ENCODE measurements at regions not wholly inside any gene's neighbourhood (a gene's known extent, or its start where the extent isn't known, plus 50 kb on each side); places are given as distances from the start of the nearest gene placed in this dataset.

- no peak overlapping the region for H2BK15ac ChIP-seq (ENCODE audit: low read length)
- H3K4ac ChIP-seq (ENCODE audit: low read length) = no peak overlapping the region
- no peaks in the 10 kb centered on the region for H3K27me3 ChIP-seq (ENCODE audit: control insufficient read depth in 3 of 3, insufficient read depth in 3 of 3, low read depth in 1 of 3, low read length in 3 of 3)
- H2BK12ac ChIP-seq (ENCODE audit: low read length) = no peak overlapping the region
- no peak overlapping the region for H3K23ac ChIP-seq (ENCODE audit: low read depth, low read length, poor library complexity)
- no peak for DNase-seq (ENCODE audit: low spot score)
- H3K36me3 ChIP-seq (replicated peaks in 1 of 2; ENCODE audit: control insufficient read depth in 2 of 2, insufficient read depth in 2 of 2, low read length in 2 of 2) = no peaks in the 10 kb centered on the region
- H3K4me3 ChIP-seq (ENCODE audit: low read length in 2 of 2) = no peak overlapping the region
- H2AK5ac ChIP-seq (ENCODE audit: low read depth, low read length) = no peak overlapping the region
- H3K4me1 ChIP-seq (ENCODE audit: control insufficient read depth in 2 of 2, insufficient read depth in 1 of 2, low read depth in 1 of 2, low read length in 2 of 2) = no peaks in the 10 kb centered on the region
- H3K9ac ChIP-seq (ENCODE audit: low read depth, low read length, poor library complexity) = no peak overlapping the region
- no peak overlapping the region for H3K4me2 ChIP-seq (ENCODE audit: insufficient read depth, low read length, poor library complexity, severe bottlenecking)
- no peak overlapping the region for H4K91ac ChIP-seq (ENCODE audit: low read depth, low read length, poor library complexity)
- no peaks in the 10 kb centered on the region for H3K9me3 ChIP-seq (replicated peaks in 1 of 2; ENCODE audit: control insufficient read depth in 2 of 2, insufficient read depth in 1 of 2, low read depth in 1 of 2, low read length in 2 of 2)
- WGBS, 2 donors (ENCODE audit: extremely low coverage in 2 of 2, insufficient read length in 2 of 2, insufficient replicate concordance in 1 of 2) = no CpG with 5 or more reads among the region's 3 CpGs
- no peak overlapping the region for H4K8ac ChIP-seq (ENCODE audit: low read depth, low read length)
- no peak overlapping the region for H2BK120ac ChIP-seq (ENCODE audit: low read depth, low read length)
- no peak overlapping the region for H2BK5ac ChIP-seq (ENCODE audit: low read length)
- H3K79me1 ChIP-seq (ENCODE audit: low read depth, low read length) = no peaks in the 10 kb centered on the region
- no peak overlapping the region for H3K14ac ChIP-seq (ENCODE audit: low read length)
- no peak overlapping the region for H3K18ac ChIP-seq (ENCODE audit: low read length)
- H2AFZ ChIP-seq (ENCODE audit: low read length) = no peak overlapping the region
- H3K27ac ChIP-seq (replicated peaks; ENCODE audit: low read length) = no peak overlapping the region
These were observed 94.1 kb upstream of the MYOCD start for GRCh38 chr17:12571606-12572005.

GRCh38 chr17:12574525-12574924 is 91.2 kb upstream of the MYOCD start:
- no peaks in the 10 kb centered on the region for H3K36me3 ChIP-seq (replicated peaks in 1 of 2; ENCODE audit: control insufficient read depth in 2 of 2, insufficient read depth in 2 of 2, low read length in 2 of 2)
- H3K4me2 ChIP-seq (ENCODE audit: insufficient read depth, low read length, poor library complexity, severe bottlenecking) = no peak overlapping the region
- no CpG with 5 or more reads among the region's 2 CpGs for WGBS, 2 donors (ENCODE audit: extremely low coverage in 2 of 2, insufficient read length in 2 of 2, insufficient replicate concordance in 1 of 2)
- H2BK15ac ChIP-seq (ENCODE audit: low read length) = no peak overlapping the region
- H3K4me1 ChIP-seq (ENCODE audit: control insufficient read depth in 2 of 2, insufficient read depth in 1 of 2, low read depth in 1 of 2, low read length in 2 of 2) = no peaks in the 10 kb centered on the region
- no peak overlapping the region for H3K23ac ChIP-seq (ENCODE audit: low read depth, low read length, poor library complexity)
- H2BK5ac ChIP-seq (ENCODE audit: low read length) = no peak overlapping the region
- no peak overlapping the region for H3K27ac ChIP-seq (replicated peaks; ENCODE audit: low read length)
- no peak overlapping the region for H2AK5ac ChIP-seq (ENCODE audit: low read depth, low read length)
- no peak overlapping the region for H3K14ac ChIP-seq (ENCODE audit: low read length)
- no peak overlapping the region for H2BK120ac ChIP-seq (ENCODE audit: low read depth, low read length)
- no peak overlapping the region for H3K4me3 ChIP-seq (ENCODE audit: low read length in 2 of 2)
- no peak overlapping the region for H2BK12ac ChIP-seq (ENCODE audit: low read length)
- no peak overlapping the region for H4K8ac ChIP-seq (ENCODE audit: low read depth, low read length)
- H3K9me3 ChIP-seq (replicated peaks in 1 of 2; ENCODE audit: control insufficient read depth in 2 of 2, insufficient read depth in 1 of 2, low read depth in 1 of 2, low read length in 2 of 2) = no peaks in the 10 kb centered on the region
- H3K18ac ChIP-seq (ENCODE audit: low read length) = no peak overlapping the region
- H3K79me1 ChIP-seq (ENCODE audit: low read depth, low read length) = no peaks in the 10 kb centered on the region
- H3K9ac ChIP-seq (ENCODE audit: low read depth, low read length, poor library complexity) = no peak overlapping the region
- no peak for DNase-seq (ENCODE audit: low spot score)
- no peak overlapping the region for H2AFZ ChIP-seq (ENCODE audit: low read length)
- H3K27me3 ChIP-seq (ENCODE audit: control insufficient read depth in 3 of 3, insufficient read depth in 3 of 3, low read depth in 1 of 3, low read length in 3 of 3) = no peaks in the 10 kb centered on the region
- H4K91ac ChIP-seq (ENCODE audit: low read depth, low read length, poor library complexity) = no peak overlapping the region
- H3K4ac ChIP-seq (ENCODE audit: low read length) = no peak overlapping the region

DNA sequence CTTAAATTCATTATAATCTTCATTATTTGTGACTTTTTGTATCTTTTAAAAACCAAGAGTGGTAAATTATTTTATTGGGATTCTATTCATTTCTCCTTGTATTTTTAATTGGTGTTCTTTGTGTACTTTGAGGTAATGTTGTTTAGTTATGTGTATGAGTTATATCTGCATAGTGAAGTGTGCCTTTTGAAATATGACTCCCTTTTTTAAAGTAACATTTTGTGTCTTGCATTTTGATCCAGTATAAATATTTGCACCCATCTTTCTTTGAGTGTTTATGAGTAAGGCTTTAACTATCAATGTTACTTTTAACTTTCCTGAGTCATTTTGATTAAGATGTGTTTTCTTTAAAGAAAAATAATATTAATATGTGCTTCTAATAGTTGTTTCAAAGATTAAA is 90.0 kb upstream of the MYOCD start:
- Histone ChIP-seq H3K27ac (replicated peaks; ENCODE audit: low read length) (no peak overlapping the region), H3K9me3 (replicated peaks in 1 of 2; ENCODE audit: control insufficient read depth in 2 of 2, insufficient read depth in 1 of 2, low read depth in 1 of 2, low read length in 2 of 2) (no peaks in the 10 kb centered on the region), H3K23ac (ENCODE audit: low read depth, low read length, poor library complexity) (no peak overlapping the region), H2AK5ac (ENCODE audit: low read depth, low read length) (no peak overlapping the region), H2BK5ac (ENCODE audit: low read length) (no peak overlapping the region), H3K4ac (ENCODE audit: low read length) (no peak overlapping the region), H3K9ac (ENCODE audit: low read depth, low read length, poor library complexity) (no peak overlapping the region), H3K4me3 (ENCODE audit: low read length in 2 of 2) (no peak overlapping the region), H3K14ac (ENCODE audit: low read length) (no peak overlapping the region), H3K36me3 (replicated peaks in 1 of 2; ENCODE audit: control insufficient read depth in 2 of 2, insufficient read depth in 2 of 2, low read length in 2 of 2) (no peaks in the 10 kb centered on the region), H2BK15ac (ENCODE audit: low read length) (no peak overlapping the region), H3K18ac (ENCODE audit: low read length) (no peak overlapping the region), H4K8ac (ENCODE audit: low read depth, low read length) (no peak overlapping the region), H2BK120ac (ENCODE audit: low read depth, low read length) (no peak overlapping the region), H3K4me2 (ENCODE audit: insufficient read depth, low read length, poor library complexity, severe bottlenecking) (no peak overlapping the region), H3K27me3 (ENCODE audit: control insufficient read depth in 3 of 3, insufficient read depth in 3 of 3, low read depth in 1 of 3, low read length in 3 of 3) (no peaks in the 10 kb centered on the region), H4K91ac (ENCODE audit: low read depth, low read length, poor library complexity) (no peak overlapping the region), H2BK12ac (ENCODE audit: low read length) (no peak overlapping the region), H3K79me1 (ENCODE audit: low read depth, low read length) (no peaks in the 10 kb centered on the region), H2AFZ (ENCODE audit: low read length) (no peak overlapping the region), H3K4me1 (ENCODE audit: control insufficient read depth in 2 of 2, insufficient read depth in 1 of 2, low read depth in 1 of 2, low read length in 2 of 2) (no peaks in the 10 kb centered on the region)
- no peak for DNase-seq (ENCODE audit: low spot score)

- Histone ChIP-seq H3K79me1 (ENCODE audit: low read depth, low read length) (no peaks in the 10 kb centered on the region), H2BK15ac (ENCODE audit: low read length) (no peak overlapping the region), H2AFZ (ENCODE audit: low read length) (no peak overlapping the region), H3K27me3 (ENCODE audit: control insufficient read depth in 3 of 3, insufficient read depth in 3 of 3, low read depth in 1 of 3, low read length in 3 of 3) (no peaks in the 10 kb centered on the region), H3K9me3 (replicated peaks in 1 of 2; ENCODE audit: control insufficient read depth in 2 of 2, insufficient read depth in 1 of 2, low read depth in 1 of 2, low read length in 2 of 2) (peaks cover 0 to 2% of the 10 kb centered on the region in 2 donors), H2BK5ac (ENCODE audit: low read length) (no peak overlapping the region), H3K4ac (ENCODE audit: low read length) (no peak overlapping the region), H4K91ac (ENCODE audit: low read depth, low read length, poor library complexity) (no peak overlapping the region), H3K4me3 (ENCODE audit: low read length in 2 of 2) (no peak overlapping the region), H2BK120ac (ENCODE audit: low read depth, low read length) (no peak overlapping the region), H3K36me3 (replicated peaks in 1 of 2; ENCODE audit: control insufficient read depth in 2 of 2, insufficient read depth in 2 of 2, low read length in 2 of 2) (no peaks in the 10 kb centered on the region), H3K4me1 (ENCODE audit: control insufficient read depth in 2 of 2, insufficient read depth in 1 of 2, low read depth in 1 of 2, low read length in 2 of 2) (no peaks in the 10 kb centered on the region), H2AK5ac (ENCODE audit: low read depth, low read length) (no peak overlapping the region), H4K8ac (ENCODE audit: low read depth, low read length) (no peak overlapping the region), H3K4me2 (ENCODE audit: insufficient read depth, low read length, poor library complexity, severe bottlenecking) (no peak overlapping the region), H2BK12ac (ENCODE audit: low read length) (no peak overlapping the region), H3K27ac (replicated peaks; ENCODE audit: low read length) (no peak overlapping the region), H3K14ac (ENCODE audit: low read length) (no peak overlapping the region), H3K23ac (ENCODE audit: low read depth, low read length, poor library complexity) (no peak overlapping the region), H3K9ac (ENCODE audit: low read depth, low read length, poor library complexity) (no peak overlapping the region), H3K18ac (ENCODE audit: low read length) (no peak overlapping the region)
- DNase-seq (ENCODE audit: low spot score) = no peak
- WGBS, 2 donors (ENCODE audit: extremely low coverage in 2 of 2, insufficient read length in 2 of 2, insufficient replicate concordance in 1 of 2) = no CpG with 5 or more reads among the region's 5 CpGs
These were observed 86.4 kb upstream of the MYOCD start for GRCh38 chr17:12579288-12579687.
